Lower leg skin (tissue), 3 donors: ENCODE measurements at regions not wholly inside any gene's neighbourhood (a gene's known extent, or its start where the extent isn't known, plus 50 kb on each side); places are given as distances from the start of the nearest gene placed in this dataset.

ENCODE experiments used
- POLR2A ChIP-seq, 2 donors: fragments of 450-650 bp; IDR thresholded peaks; one replicate each; pipeline ENCODE4 v1.6.1; 2016 to 2017; ENCODE audit warnings: antibody characterized with exemption in 2 of 2, mild to moderate bottlenecking in 1 of 2, moderate library complexity in 1 of 2
- TF ChIP-seq, protein P1 (sequence below), 3 donors: fragments of 450-650 bp; IDR thresholded peaks; one replicate each; pipeline ENCODE4 v1.5.1; 2016; ENCODE audit warnings: antibody characterized with exemption in 3 of 3, mild to moderate bottlenecking in 3 of 3, moderate library complexity in 2 of 3

DNA sequence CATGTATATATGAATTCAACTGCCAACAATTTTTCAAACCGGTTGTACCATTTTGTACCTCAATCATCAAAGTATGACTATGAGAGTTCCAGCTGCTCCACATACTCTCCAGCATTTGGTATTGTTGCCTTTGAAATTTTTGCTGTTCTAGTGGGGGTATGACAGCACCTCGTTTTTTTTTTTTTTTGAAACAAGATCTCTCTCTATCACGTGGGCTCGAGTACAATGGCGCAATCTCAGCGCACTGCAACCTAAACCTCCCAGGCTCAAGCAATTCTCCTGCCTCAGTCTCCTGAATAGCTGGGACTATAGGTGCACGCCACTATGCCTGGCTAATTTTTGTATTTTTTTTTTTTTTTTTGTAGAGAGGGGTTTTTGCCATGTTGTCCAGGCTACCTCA, 144.7 kb upstream of the JARID2 start:
- TF ChIP-seq, protein P1, sequence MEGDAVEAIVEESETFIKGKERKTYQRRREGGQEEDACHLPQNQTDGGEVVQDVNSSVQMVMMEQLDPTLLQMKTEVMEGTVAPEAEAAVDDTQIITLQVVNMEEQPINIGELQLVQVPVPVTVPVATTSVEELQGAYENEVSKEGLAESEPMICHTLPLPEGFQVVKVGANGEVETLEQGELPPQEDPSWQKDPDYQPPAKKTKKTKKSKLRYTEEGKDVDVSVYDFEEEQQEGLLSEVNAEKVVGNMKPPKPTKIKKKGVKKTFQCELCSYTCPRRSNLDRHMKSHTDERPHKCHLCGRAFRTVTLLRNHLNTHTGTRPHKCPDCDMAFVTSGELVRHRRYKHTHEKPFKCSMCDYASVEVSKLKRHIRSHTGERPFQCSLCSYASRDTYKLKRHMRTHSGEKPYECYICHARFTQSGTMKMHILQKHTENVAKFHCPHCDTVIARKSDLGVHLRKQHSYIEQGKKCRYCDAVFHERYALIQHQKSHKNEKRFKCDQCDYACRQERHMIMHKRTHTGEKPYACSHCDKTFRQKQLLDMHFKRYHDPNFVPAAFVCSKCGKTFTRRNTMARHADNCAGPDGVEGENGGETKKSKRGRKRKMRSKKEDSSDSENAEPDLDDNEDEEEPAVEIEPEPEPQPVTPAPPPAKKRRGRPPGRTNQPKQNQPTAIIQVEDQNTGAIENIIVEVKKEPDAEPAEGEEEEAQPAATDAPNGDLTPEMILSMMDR (IDR thresholded peaks at IDR 0.05), result no peak
- no peak for TF ChIP-seq POLR2A (IDR thresholded peaks at IDR 0.05)
